NCI-H2029 (cell line): ENCODE measurements at regions not wholly inside any gene's neighbourhood (a gene's known extent, or its start where the extent isn't known, plus 50 kb on each side); places are given as distances from the start of the nearest gene placed in this dataset.
A peak's percentile ranks its signal among the peaks of the same experiment; 100 is the strongest.

Experiments
- DNase-seq: peaks from one replicate; lab custom pipeline; 2025; lab: John Stamatoyannopoulos, UW

- peak; percentile 81 for DNase-seq
Measured at GRCh38 chr2:208545403-208546042, 138.9 kb downstream of the PTH2R start.

GRCh38 chr2:208546107-208546506 is 139.5 kb downstream of the PTH2R start:
- no peak for DNase-seq

GRCh38 chr2:208546860-208547650 is 140.5 kb downstream of the PTH2R start:
- no peak for DNase-seq

GRCh38 chr2:208548700-208549099 is 142.1 kb downstream of the PTH2R start:
- DNase-seq, result no peak

- no peak for DNase-seq
Measured at GRCh38 chr2:208549546-208550158, 143.1 kb downstream of the PTH2R start.

- no peak for DNase-seq
Measured at GRCh38 chr2:208552943-208553342, 146.4 kb downstream of the PTH2R start.

GRCh38 chr2:208556983-208557484 is 150.4 kb downstream of the PTH2R start:
- DNase-seq, result peak; percentile 22

GRCh38 chr2:208565690-208566416 is 159.3 kb downstream of the PTH2R start:
- no peak for DNase-seq

GRCh38 chr2:208568203-208568602 is 161.6 kb downstream of the PTH2R start:
- DNase-seq, result no peak

GRCh38 chr2:208570066-208570465 is 163.5 kb downstream of the PTH2R start:
- DNase-seq, result no peak

- no peak for DNase-seq
Measured at GRCh38 chr2:208570851-208571763, 164.5 kb downstream of the PTH2R start.

GRCh38 chr2:208571764-208572131 is 165.2 kb downstream of the PTH2R start:
- DNase-seq, result no peak

- DNase-seq, result no peak
Measured at GRCh38 chr2:208573569-208573968, 167.0 kb downstream of the PTH2R start.

GRCh38 chr2:208579678-208580077 is 173.1 kb downstream of the PTH2R start:
- no peak for DNase-seq

- DNase-seq, result no peak
Measured at GRCh38 chr2:208584378-208584985, 177.9 kb downstream of the PTH2R start.

GRCh38 chr2:208586516-208586915 is 179.9 kb downstream of the PTH2R start:
- DNase-seq, result no peak

GRCh38 chr2:208594642-208595385 is 188.2 kb downstream of the PTH2R start:
- no peak for DNase-seq

GRCh38 chr2:208595386-208596275 is 189.0 kb downstream of the PTH2R start:
- DNase-seq, result peak; percentile 21

- DNase-seq, result no peak
Measured at GRCh38 chr2:208607694-208608093, 201.1 kb downstream of the PTH2R start.
